ENCODE measurements at regions not wholly inside any gene's neighbourhood (a gene's known extent, or its start where the extent isn't known, plus 50 kb on each side); places are given as distances from the start of the nearest gene placed in this dataset.
A peak's percentile ranks its signal among the peaks of the same experiment; 100 is the strongest.

GRCh38 chr10:89076120-89076519, 85.5 kb downstream of the FAS start:
- Histone ChIP-seq H3K4me2 (ENCODE audit: unreplicated experiment) (no peak overlapping the region), H3K27ac (no peak overlapping the region), H3K36me3 (ENCODE audit: low read depth) (no peaks in the 10 kb centered on the region), H3K79me2 (ENCODE audit: insufficient read depth) (no peaks in the 10 kb centered on the region), H3K4me3 (no peak overlapping the region), H4K20me1 (ENCODE audit: insufficient read depth) (no peaks in the 10 kb centered on the region), H3K9me3 (ENCODE audit: low read depth) (no peaks in the 10 kb centered on the region), H3K9me2 (ENCODE audit: insufficient read depth) (no peaks in the 10 kb centered on the region), H3K27me3 (replicated peaks; ENCODE audit: insufficient read depth) (no peaks in the 10 kb centered on the region), H3K4me1 (ENCODE audit: insufficient read depth) (peaks cover 51% of the 10 kb centered on the region), H3F3A (ENCODE audit: insufficient read depth) (peaks cover 37% of the 10 kb centered on the region), H3K9ac (no peak overlapping the region), H2AFZ (no peak overlapping the region)
- 62 to 66% methylated on average over 2 of the region's 2 CpGs for WGBS, 2 experiments (ENCODE audit: low coverage in 1 of 2, low lambda C conversion rate in 2 of 2, missing lambda C conversion rate in 2 of 2)
- in situ Hi-C loops (cut with MboI) = no loop called here
- no peak for DNase-seq
- TF ChIP-seq EZH2 (IDR thresholded peaks at IDR 0.05; ENCODE audit: insufficient read depth, poor library complexity, severe bottlenecking) (no peak), EZH2phosphoT487 (IDR thresholded peaks at IDR 0.05; ENCODE audit: insufficient read depth, low read depth) (no peak)

DNA sequence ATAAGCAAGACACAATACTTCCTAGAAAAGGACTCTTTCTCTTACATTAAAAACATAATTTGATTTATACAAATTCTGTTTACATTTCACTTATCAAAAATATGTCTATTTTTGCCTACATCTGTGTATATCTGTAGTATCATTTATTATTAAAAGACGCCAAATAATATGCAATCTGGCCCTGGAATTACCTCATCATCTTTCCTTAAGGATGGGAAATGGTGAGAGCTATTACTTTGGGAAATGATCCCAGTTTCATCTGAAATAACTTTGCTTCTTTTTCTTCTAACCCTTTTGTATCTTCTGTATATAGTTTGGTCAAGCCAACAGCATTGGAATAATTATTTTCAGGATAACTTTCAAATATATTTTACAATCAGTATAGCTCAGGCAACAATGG, 85.0 kb downstream of the FAS start:
- Histone ChIP-seq H3K9me2 (ENCODE audit: insufficient read depth) (no peaks in the 10 kb centered on the region), H3K4me2 (ENCODE audit: unreplicated experiment) (no peak overlapping the region), H3K4me3 (no peak overlapping the region), H3K79me2 (ENCODE audit: insufficient read depth) (no peaks in the 10 kb centered on the region), H3K4me1 (ENCODE audit: insufficient read depth) (peaks cover 47% of the 10 kb centered on the region), H3K9ac (no peak overlapping the region), H2AFZ (no peak overlapping the region), H3K9me3 (ENCODE audit: low read depth) (no peaks in the 10 kb centered on the region), H3K36me3 (ENCODE audit: low read depth) (no peaks in the 10 kb centered on the region), H3K27ac (no peak overlapping the region), H3K27me3 (replicated peaks; ENCODE audit: insufficient read depth) (no peaks in the 10 kb centered on the region), H3F3A (ENCODE audit: insufficient read depth) (peaks cover 36% of the 10 kb centered on the region), H4K20me1 (ENCODE audit: insufficient read depth) (no peaks in the 10 kb centered on the region)
- WGBS, 2 experiments (ENCODE audit: low coverage in 1 of 2, low lambda C conversion rate in 2 of 2, missing lambda C conversion rate in 2 of 2) = 93 to 96% methylated on average over 1 of the region's 1 CpG
- TF ChIP-seq EZH2 (IDR thresholded peaks at IDR 0.05; ENCODE audit: insufficient read depth, poor library complexity, severe bottlenecking) (no peak), EZH2phosphoT487 (IDR thresholded peaks at IDR 0.05; ENCODE audit: insufficient read depth, low read depth) (no peak)
- DNase-seq = no peak
- in situ Hi-C loops (cut with MboI) = no loop called here

- no peaks in the 10 kb centered on the region for H3K9me2 ChIP-seq (ENCODE audit: insufficient read depth)
- no peak overlapping the region for H3K4me3 ChIP-seq
- no peaks in the 10 kb centered on the region for H3K36me3 ChIP-seq (ENCODE audit: low read depth)
- H2AFZ ChIP-seq = peak overlapping the region; percentile 52
- H3K27me3 ChIP-seq (replicated peaks; ENCODE audit: insufficient read depth) = no peaks in the 10 kb centered on the region
- 42 to 45% methylated on average over 3 of the region's 3 CpGs for WGBS, 2 experiments (ENCODE audit: low coverage in 1 of 2, low lambda C conversion rate in 2 of 2, missing lambda C conversion rate in 2 of 2)
- H3K27ac ChIP-seq = no peak overlapping the region
- no peaks in the 10 kb centered on the region for H3K9me3 ChIP-seq (ENCODE audit: low read depth)
- H3F3A ChIP-seq (ENCODE audit: insufficient read depth) = peaks cover 21% of the 10 kb centered on the region
- no peak overlapping the region for H3K4me2 ChIP-seq (ENCODE audit: unreplicated experiment)
- H3K9ac ChIP-seq = no peak overlapping the region
- H3K79me2 ChIP-seq (ENCODE audit: insufficient read depth) = no peaks in the 10 kb centered on the region
- TF ChIP-seq EZH2 (IDR thresholded peaks at IDR 0.05; ENCODE audit: insufficient read depth, poor library complexity, severe bottlenecking) (no peak), EZH2phosphoT487 (IDR thresholded peaks at IDR 0.05; ENCODE audit: insufficient read depth, low read depth) (no peak)
- DNase-seq = peak; percentile 17
- H3K4me1 ChIP-seq (ENCODE audit: insufficient read depth) = peaks cover 32% of the 10 kb centered on the region
- in situ Hi-C loops (cut with MboI) = no loop called here
- H4K20me1 ChIP-seq (ENCODE audit: insufficient read depth) = no peaks in the 10 kb centered on the region
These were observed 83.5 kb downstream of the FAS start for GRCh38 chr10:89074120-89074519.

GRCh38 chr10:89073719-89074118, 83.1 kb downstream of the FAS start:
- Histone ChIP-seq H3K27ac (no peak overlapping the region), H3F3A (ENCODE audit: insufficient read depth) (peaks cover 17% of the 10 kb centered on the region), H2AFZ (peak overlapping the region; percentile 52), H3K79me2 (ENCODE audit: insufficient read depth) (no peaks in the 10 kb centered on the region), H3K9me3 (ENCODE audit: low read depth) (no peaks in the 10 kb centered on the region), H4K20me1 (ENCODE audit: insufficient read depth) (no peaks in the 10 kb centered on the region), H3K4me2 (ENCODE audit: unreplicated experiment) (no peak overlapping the region), H3K4me3 (no peak overlapping the region), H3K36me3 (ENCODE audit: low read depth) (no peaks in the 10 kb centered on the region), H3K9ac (no peak overlapping the region), H3K4me1 (ENCODE audit: insufficient read depth) (peaks cover 28% of the 10 kb centered on the region), H3K9me2 (ENCODE audit: insufficient read depth) (no peaks in the 10 kb centered on the region), H3K27me3 (replicated peaks; ENCODE audit: insufficient read depth) (no peaks in the 10 kb centered on the region)
- DNase-seq = peak; percentile 14
- in situ Hi-C loops (cut with MboI) = no loop called here
- TF ChIP-seq EZH2phosphoT487 (IDR thresholded peaks at IDR 0.05; ENCODE audit: insufficient read depth, low read depth) (no peak), EZH2 (IDR thresholded peaks at IDR 0.05; ENCODE audit: insufficient read depth, poor library complexity, severe bottlenecking) (no peak)
- WGBS, 2 experiments (ENCODE audit: low coverage in 1 of 2, low lambda C conversion rate in 2 of 2, missing lambda C conversion rate in 2 of 2) = 42 to 52% methylated on average over 2 of the region's 2 CpGs

DNA sequence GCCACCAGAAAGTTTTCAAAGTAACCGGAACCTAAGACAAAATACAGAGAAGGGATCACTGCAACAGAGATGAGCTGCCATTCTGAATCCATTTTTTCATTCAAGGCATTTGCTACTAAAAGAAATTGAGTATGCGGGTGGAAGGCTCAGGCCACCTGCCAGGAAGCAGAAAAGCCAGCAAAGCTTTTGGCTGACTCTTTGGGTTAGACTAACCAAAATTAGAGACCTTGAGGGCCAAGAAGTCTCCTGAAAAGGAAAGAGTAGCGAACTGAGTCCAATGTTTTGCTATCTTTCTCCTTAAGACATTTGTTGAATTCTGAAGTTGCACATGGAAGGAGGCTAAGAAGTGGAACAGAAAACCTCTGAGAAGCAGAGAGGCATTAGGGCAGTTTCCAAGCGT, 79.0 kb downstream of the FAS start:
- in situ Hi-C loops (cut with MboI) = no loop called here
- 0 out of 2 replicates have a peak, but pooled peaks cover 5% of the 10 kb centered on the region for H3F3A ChIP-seq (ENCODE audit: insufficient read depth)
- no peaks in the 10 kb centered on the region for H3K79me2 ChIP-seq (ENCODE audit: insufficient read depth)
- no peaks in the 10 kb centered on the region for H3K36me3 ChIP-seq (ENCODE audit: low read depth)
- WGBS, 2 experiments (ENCODE audit: low coverage in 1 of 2, low lambda C conversion rate in 2 of 2, missing lambda C conversion rate in 2 of 2) = 80 to 85% methylated on average over 4 of the region's 4 CpGs
- no peak for TF ChIP-seq EZH2 (IDR thresholded peaks at IDR 0.05; ENCODE audit: insufficient read depth, poor library complexity, severe bottlenecking)
- no peaks in the 10 kb centered on the region for H4K20me1 ChIP-seq (ENCODE audit: insufficient read depth)
- no peak overlapping the region for H3K4me2 ChIP-seq (ENCODE audit: unreplicated experiment)
- H3K9me2 ChIP-seq (ENCODE audit: insufficient read depth) = no peaks in the 10 kb centered on the region
- no peak overlapping the region for H3K4me3 ChIP-seq
- H3K4me1 ChIP-seq (ENCODE audit: insufficient read depth) = peaks cover 11% of the 10 kb centered on the region
- H3K27me3 ChIP-seq (replicated peaks; ENCODE audit: insufficient read depth) = no peaks in the 10 kb centered on the region
- H3K27ac ChIP-seq = no peak overlapping the region
- H3K9ac ChIP-seq = no peak overlapping the region
- no peak overlapping the region for H2AFZ ChIP-seq
- no peaks in the 10 kb centered on the region for H3K9me3 ChIP-seq (ENCODE audit: low read depth)
- DNase-seq = no peak

Data from GM23248 (cell line).